ENCODE measurements at regions not wholly inside any gene's neighbourhood (a gene's known extent, or its start where the extent isn't known, plus 50 kb on each side); places are given as distances from the start of the nearest gene placed in this dataset.

DNA sequence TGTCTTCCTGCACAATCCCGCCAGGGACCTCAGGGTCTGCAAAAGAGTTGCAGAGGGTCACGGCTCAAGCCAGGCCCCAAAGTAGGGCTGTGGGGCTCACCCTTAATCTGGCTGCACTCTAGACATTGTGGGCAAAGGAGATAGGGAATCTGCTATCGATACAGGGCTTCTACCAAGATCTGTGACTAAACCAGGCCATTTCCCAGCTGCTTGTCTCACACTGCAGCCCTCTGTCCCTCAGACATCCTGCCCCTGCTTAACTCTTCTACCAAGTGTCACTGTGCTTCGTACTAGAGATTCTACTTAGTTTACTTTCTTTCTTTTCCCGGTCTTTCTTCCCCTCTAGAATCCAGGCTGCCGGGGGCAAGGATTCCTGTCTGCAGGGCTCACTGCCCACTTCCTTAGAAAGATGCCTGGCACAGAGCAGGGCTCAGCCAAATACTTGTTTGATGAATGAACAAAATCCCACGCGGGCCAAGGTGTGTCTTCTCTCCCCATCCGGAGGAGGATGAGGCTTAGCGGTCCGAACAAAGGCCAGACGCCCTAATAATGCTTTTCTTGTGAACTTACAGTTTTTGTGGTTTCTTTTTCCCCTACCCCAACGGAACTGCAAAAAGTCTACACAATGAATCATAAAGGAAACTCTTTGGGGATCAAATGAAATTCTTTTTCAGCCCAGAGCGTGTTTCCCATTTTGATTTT, 61.3 kb upstream of the ANO1 start:
- H2AFZ ChIP-seq (ENCODE audit: low read length) = no peak overlapping the region
- POLR2A ChIA-PET (ENCODE audit: partially characterized antibody) = no interaction called here
- no peaks in the 10 kb centered on the region for H3K27me3 ChIP-seq (replicated peaks in 1 of 4; ENCODE audit: control insufficient read depth in 3 of 4, extremely low read depth in 1 of 4, insufficient read depth in 3 of 4, low read length in 3 of 4)
- no peaks in the 10 kb centered on the region for H3K79me1 ChIP-seq (ENCODE audit: low read depth, low read length)
- no peaks in the 10 kb centered on the region for H3K79me2 ChIP-seq (ENCODE audit: control insufficient read depth in 1 of 2, insufficient read depth in 2 of 2, low read length in 2 of 2)
- H4K20me1 ChIP-seq (replicated peaks in 1 of 2; ENCODE audit: control insufficient read depth in 1 of 2, insufficient read depth in 2 of 2, low read length in 2 of 2) = no peaks in the 10 kb centered on the region
- TF ChIP-seq RBBP5 (IDR thresholded peaks at IDR 0.05; ENCODE audit: borderline replicate concordance, low read depth, low read length) (no peak), MAFK (IDR thresholded peaks at IDR 0.05; ENCODE audit: low read depth, low read length) (no peak), CREB1 (IDR thresholded peaks at IDR 0.05) (no peak), FOSL1 (IDR thresholded peaks at IDR 0.05; ENCODE audit: insufficient read depth, low read depth, low read length) (no peak)
- TF ChIP-seq, protein P1, sequence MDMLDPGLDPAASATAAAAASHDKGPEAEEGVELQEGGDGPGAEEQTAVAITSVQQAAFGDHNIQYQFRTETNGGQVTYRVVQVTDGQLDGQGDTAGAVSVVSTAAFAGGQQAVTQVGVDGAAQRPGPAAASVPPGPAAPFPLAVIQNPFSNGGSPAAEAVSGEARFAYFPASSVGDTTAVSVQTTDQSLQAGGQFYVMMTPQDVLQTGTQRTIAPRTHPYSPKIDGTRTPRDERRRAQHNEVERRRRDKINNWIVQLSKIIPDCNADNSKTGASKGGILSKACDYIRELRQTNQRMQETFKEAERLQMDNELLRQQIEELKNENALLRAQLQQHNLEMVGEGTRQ (IDR thresholded peaks at IDR 0.05; ENCODE audit: low read length) = no peak
- TF ChIP-seq, protein P2, sequence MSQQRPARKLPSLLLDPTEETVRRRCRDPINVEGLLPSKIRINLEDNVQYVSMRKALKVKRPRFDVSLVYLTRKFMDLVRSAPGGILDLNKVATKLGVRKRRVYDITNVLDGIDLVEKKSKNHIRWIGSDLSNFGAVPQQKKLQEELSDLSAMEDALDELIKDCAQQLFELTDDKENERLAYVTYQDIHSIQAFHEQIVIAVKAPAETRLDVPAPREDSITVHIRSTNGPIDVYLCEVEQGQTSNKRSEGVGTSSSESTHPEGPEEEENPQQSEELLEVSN (IDR thresholded peaks at IDR 0.05) = no peak
- H2BK5ac ChIP-seq (ENCODE audit: low read depth, low read length) = no peak overlapping the region
- no peaks in the 10 kb centered on the region for H3K36me3 ChIP-seq (ENCODE audit: control insufficient read depth in 2 of 4, insufficient read depth in 4 of 4, low read length in 3 of 4)
- H3K27ac ChIP-seq (ENCODE audit: low read depth, low read length) = no peak overlapping the region
- DNase-seq (ENCODE audit: low read depth in 1 of 2, low spot score in 2 of 2) (no peak), FAIRE-seq (no peak)
- CTCF ChIA-PET (ENCODE audit: partially characterized antibody) = interaction anchor here (0.7 to 1.8 kb wide), 3 partner anchors 8 to 17 kb away, joined by 3 to 6 read pairs (median 4); no protein-coding TSS in a partner anchor
- H3K23ac ChIP-seq (ENCODE audit: insufficient read length) = no peak overlapping the region
- no peak overlapping the region for H4K91ac ChIP-seq (replicated peaks; ENCODE audit: insufficient read length, low read length)
- H2AK5ac ChIP-seq (ENCODE audit: low read depth, low read length) = no peak overlapping the region
- no peak overlapping the region for H3K14ac ChIP-seq (ENCODE audit: insufficient read length)
- H3K56ac ChIP-seq (replicated peaks; ENCODE audit: insufficient read length, low read depth, low read length) = no peak overlapping the region
- no peak overlapping the region for H3K4ac ChIP-seq (replicated peaks; ENCODE audit: insufficient read length, low read depth, low read length)
- H2BK120ac ChIP-seq (replicated peaks; ENCODE audit: low read depth, low read length) = no peak overlapping the region
- H2BK20ac ChIP-seq (ENCODE audit: low read length) = no peak overlapping the region
- H3K9me3 ChIP-seq (ENCODE audit: insufficient read depth in 2 of 2, low read depth in 1 of 2, low read length in 1 of 2) = no peaks in the 10 kb centered on the region
- 0 out of 2 replicates have a peak overlapping the region, but pooled peaks have one; percentile 16 for H4K8ac ChIP-seq (ENCODE audit: extremely low read depth, insufficient read depth, low read length)
- 82% methylated on average over 14 of the region's 14 CpGs; no CpG with 5 or more reads in 1 of the 2 experiments for WGBS, 2 experiments (ENCODE audit: extremely low coverage in 1 of 2, insufficient coverage in 1 of 2, insufficient read length in 1 of 2, insufficient replicate concordance in 2 of 2, low coverage in 1 of 2, low lambda C conversion rate in 2 of 2, missing lambda C conversion rate in 1 of 2)
- no peak overlapping the region for H3K4me2 ChIP-seq (ENCODE audit: insufficient read depth in 1 of 2, low read depth in 2 of 2, low read length in 2 of 2)
- no peaks in the 10 kb centered on the region for H3K4me1 ChIP-seq (replicated peaks in 1 of 4; ENCODE audit: control insufficient read depth in 3 of 4, insufficient read depth in 4 of 4, low read length in 3 of 4)
- H3K9ac ChIP-seq (replicated peaks in 1 of 4; ENCODE audit: extremely low read depth in 1 of 4, low read depth in 3 of 4, low read length in 3 of 4) = no peak overlapping the region
- no peak overlapping the region for H3K18ac ChIP-seq (ENCODE audit: extremely low read depth, low read length)
- H3K23me2 ChIP-seq (ENCODE audit: low read depth, low read length) = peaks cover 10% of the 10 kb centered on the region; the same call in 1 of the 2 replicates
- no peak overlapping the region for H2BK15ac ChIP-seq (ENCODE audit: low read length)
- H4K5ac ChIP-seq (ENCODE audit: insufficient read length, low read depth, low read length) = no peak overlapping the region
- H3K4me3 ChIP-seq (ENCODE audit: extremely low read depth in 1 of 4, insufficient read depth in 2 of 4, low read depth in 3 of 4, low read length in 4 of 4) = no peak overlapping the region
- H2BK12ac ChIP-seq (ENCODE audit: low read depth, low read length) = 0 out of 2 replicates have a peak overlapping the region, but pooled peaks have one; percentile 2
